H1 (cell line): ENCODE measurements at regions not wholly inside any gene's neighbourhood (a gene's known extent, or its start where the extent isn't known, plus 50 kb on each side); places are given as distances from the start of the nearest gene placed in this dataset.

Source experiments
- CTCF ChIA-PET: fragments of 300-600 bp; sonication (Branson Sonifier 250); formaldehyde crosslinking; loops from one replicate; lab custom pipeline; 2021; ENCODE audit not compliant: partially characterized antibody; lab: Charles Lee
- POLR2A ChIA-PET: fragments of 300-600 bp; sonication (Branson Sonifier 250); formaldehyde crosslinking; loops from one replicate; lab custom pipeline; 2021; ENCODE audit warnings: inconsistent platforms; ENCODE audit not compliant: partially characterized antibody; lab: Charles Lee
- DNase-seq, 2 experiments: peaks; one replicate each; pipeline versions ENCODE4 v3.0.0 to v3.0.0-alpha.2; 2010 to 2022; ENCODE audit warnings: low spot score in 2 of 2, low read depth in 1 of 2, mixed read lengths in 1 of 2
- FAIRE-seq: peaks from 2 replicates; lab custom pipeline; 2011; peaks lifted over from hg19 to GRCh38; lab: Jason Lieb, UNC
- H2AFZ ChIP-seq: 2 replicates; pipeline ENCODE4 v1.8.1; 2012; ENCODE audit warnings: low read length, inconsistent platforms
- H2AK5ac ChIP-seq: 2 replicates; pipeline ENCODE4 v1.6.1; 2013; ENCODE audit warnings: low read depth, low read length
- H2BK120ac ChIP-seq: replicated peaks from 2 replicates; pipeline ENCODE3; 2013; ENCODE audit warnings: low read depth, low read length, inconsistent platforms
- H2BK12ac ChIP-seq: 2 replicates; pipeline ENCODE4 v1.6.1; 2013; ENCODE audit warnings: low read depth, low read length
- H2BK15ac ChIP-seq: 2 replicates; pipeline ENCODE4 v1.6.1; 2013; ENCODE audit warnings: low read length
- H2BK20ac ChIP-seq: 2 replicates; pipeline ENCODE4 v1.6.1; 2013; ENCODE audit warnings: low read length
- H2BK5ac ChIP-seq: 2 replicates; pipeline ENCODE4 v1.6.1; 2013; ENCODE audit warnings: low read depth, low read length
- H3K14ac ChIP-seq: 2 replicates; pipeline ENCODE4 v1.6.1; 2013; ENCODE audit warnings: inconsistent platforms; ENCODE audit not compliant: insufficient read length
- H3K18ac ChIP-seq: 2 replicates; pipeline ENCODE4 v1.6.1; 2013; ENCODE audit warnings: low read length; ENCODE audit errors: extremely low read depth
- H3K23ac ChIP-seq: 2 replicates; pipeline ENCODE4 v1.6.1; 2013; ENCODE audit warnings: inconsistent platforms; ENCODE audit not compliant: insufficient read length
- H3K23me2 ChIP-seq: 2 replicates; pipeline ENCODE4 v1.6.1; 2013; ENCODE audit warnings: low read depth, low read length
- H3K27ac ChIP-seq: 2 replicates; pipeline ENCODE4 v1.6.1; 2011; ENCODE audit warnings: low read depth, low read length, inconsistent platforms
- H3K27me3 ChIP-seq, 4 experiments: replicated peaks in 1 of 4; 1 replicate in 1 of 4; 2 replicates in 3 of 4; pipeline versions ENCODE4 v1.6.1 to v1.8.1; 2011 to 2013; ENCODE audit warnings: low read length in 3 of 4, mild to moderate bottlenecking in 3 of 4, inconsistent platforms in 2 of 4, mixed read lengths in 2 of 4, moderate library complexity in 1 of 4; ENCODE audit not compliant: control insufficient read depth in 3 of 4, insufficient read depth in 3 of 4; ENCODE audit errors: extremely low read depth in 1 of 4
- H3K36me3 ChIP-seq, 4 experiments: 2 replicates each; pipeline versions ENCODE4 v1.6.1 to v1.8.1; 2011 to 2013; ENCODE audit warnings: mild to moderate bottlenecking in 4 of 4, low read length in 3 of 4, moderate library complexity in 2 of 4, control low read depth in 1 of 4, inconsistent platforms in 1 of 4; ENCODE audit not compliant: insufficient read depth in 4 of 4, control insufficient read depth in 2 of 4
- H3K4ac ChIP-seq: replicated peaks from 2 replicates; pipeline ENCODE3; 2013; ENCODE audit warnings: low read length, low read depth, mixed read lengths, inconsistent platforms; ENCODE audit not compliant: insufficient read length
- H3K4me1 ChIP-seq, 4 experiments: replicated peaks in 1 of 4; 1 replicate in 1 of 4; 2 replicates in 3 of 4; pipeline versions ENCODE4 v1.6.1 to v1.8.1; 2011 to 2013; ENCODE audit warnings: low read length in 3 of 4, inconsistent platforms in 2 of 4, mixed read lengths in 1 of 4; ENCODE audit not compliant: insufficient read depth in 4 of 4, control insufficient read depth in 3 of 4
- H3K4me2 ChIP-seq, 2 experiments: 2 replicates each; pipeline versions ENCODE4 v1.6.1 to v1.8.1; 2011 to 2013; ENCODE audit warnings: low read depth in 2 of 2, low read length in 2 of 2, control low read depth in 1 of 2, inconsistent platforms in 1 of 2, mild to moderate bottlenecking in 1 of 2; ENCODE audit not compliant: insufficient read depth in 1 of 2
- H3K4me3 ChIP-seq, 4 experiments: fragments of 200-600, 300-600 bp in 1 of 4; sonication (generic), shearing (Covaris generic), sonication (Bioruptor Twin) in 1 of 4; 2 replicates each; pipeline versions ENCODE4 v1.5.1 to v1.8.1; 2011 to 2016; ENCODE audit warnings: low read length in 4 of 4, low read depth in 3 of 4, control low read depth in 2 of 4, inconsistent platforms in 2 of 4, mild to moderate bottlenecking in 2 of 4, mixed read lengths in 1 of 4, moderate library complexity in 1 of 4; ENCODE audit not compliant: insufficient read depth in 2 of 4; ENCODE audit errors: extremely low read depth in 1 of 4
- H3K56ac ChIP-seq: replicated peaks from 2 replicates; pipeline ENCODE3; 2013; ENCODE audit warnings: low read depth, mild to moderate bottlenecking, mixed read lengths, low read length, inconsistent platforms; ENCODE audit not compliant: insufficient read length
- H3K79me1 ChIP-seq: 2 replicates; pipeline ENCODE4 v1.6.1; 2013; ENCODE audit warnings: low read depth, low read length, control low read depth
- H3K79me2 ChIP-seq, 2 experiments: 2 replicates each; pipeline versions ENCODE4 v1.6.1 to v1.8.1; 2012 to 2013; ENCODE audit warnings: low read length in 2 of 2, mild to moderate bottlenecking in 2 of 2, inconsistent platforms in 1 of 2; ENCODE audit not compliant: insufficient read depth in 2 of 2, control insufficient read depth in 1 of 2
- H3K9ac ChIP-seq, 4 experiments: replicated peaks in 1 of 4; 1 replicate in 1 of 4; 2 replicates in 3 of 4; pipeline versions ENCODE4 v1.6.1 to v1.8.1; 2011 to 2013; ENCODE audit warnings: low read depth in 3 of 4, low read length in 3 of 4, control low read depth in 2 of 4, mild to moderate bottlenecking in 2 of 4, moderate library complexity in 2 of 4, inconsistent platforms in 1 of 4; ENCODE audit errors: extremely low read depth in 1 of 4
- H3K9me3 ChIP-seq, 2 experiments: 2 replicates each; pipeline versions ENCODE4 v1.6.1 to v1.8.1; 2012 to 2013; ENCODE audit warnings: mild to moderate bottlenecking in 2 of 2, moderate library complexity in 2 of 2, control low read depth in 1 of 2, inconsistent platforms in 1 of 2, low read depth in 1 of 2, low read length in 1 of 2, mixed read lengths in 1 of 2; ENCODE audit not compliant: insufficient read depth in 2 of 2
- H4K20me1 ChIP-seq, 2 experiments: replicated peaks in 1 of 2; 2 replicates each; pipeline versions ENCODE3 to v1.8.1; 2011 to 2013; ENCODE audit warnings: inconsistent platforms in 2 of 2, low read length in 2 of 2, mild to moderate bottlenecking in 1 of 2; ENCODE audit not compliant: insufficient read depth in 2 of 2, control insufficient read depth in 1 of 2
- H4K5ac ChIP-seq: 2 replicates; pipeline ENCODE4 v1.6.1; 2013; ENCODE audit warnings: low read length, low read depth, mixed read lengths, inconsistent platforms; ENCODE audit not compliant: insufficient read length
- H4K8ac ChIP-seq: 2 replicates; pipeline ENCODE4 v1.8.0; 2013; ENCODE audit warnings: mild to moderate bottlenecking, moderate library complexity, low read length, inconsistent platforms; ENCODE audit not compliant: insufficient read depth; ENCODE audit errors: extremely low read depth
- H4K91ac ChIP-seq: replicated peaks from 2 replicates; pipeline ENCODE3; 2013; ENCODE audit warnings: low read length, mixed read lengths, inconsistent platforms; ENCODE audit not compliant: insufficient read length
- BCL11A ChIP-seq, 2 experiments: IDR thresholded peaks; one replicate each; pipeline ENCODE4 v1.6.1; 2011; ENCODE audit warnings: low read depth in 2 of 2, low read length in 2 of 2, mild to moderate bottlenecking in 2 of 2
- CEBPB ChIP-seq: IDR thresholded peaks from 2 replicates; pipeline ENCODE4 v1.6.1; 2012; ENCODE audit warnings: low read depth, low read length
- CHD1 ChIP-seq: IDR thresholded peaks from 2 replicates; pipeline ENCODE4 v1.6.1; 2012; ENCODE audit warnings: low read depth, low read length, improper control_type of control experiment
- CREB1 ChIP-seq: IDR thresholded peaks from 2 replicates; pipeline ENCODE4 v1.6.1; 2012; ENCODE audit warnings: inconsistent platforms
- CTBP2 ChIP-seq: IDR thresholded peaks from 2 replicates; pipeline ENCODE4 v1.7.0; 2011; ENCODE audit warnings: borderline replicate concordance, mild to moderate bottlenecking, moderate library complexity, mixed read lengths, low read length; ENCODE audit not compliant: insufficient read depth, insufficient read length
- EGR1 ChIP-seq: IDR thresholded peaks from 2 replicates; pipeline ENCODE4 v1.6.1; 2011; ENCODE audit warnings: low read depth, low read length, borderline replicate concordance
- GTF2F1 ChIP-seq: IDR thresholded peaks from 2 replicates; pipeline ENCODE4 v1.6.1; 2012; ENCODE audit warnings: low read depth, low read length, improper control_type of control experiment, borderline replicate concordance
- JUN ChIP-seq: IDR thresholded peaks from 2 replicates; pipeline ENCODE4 v1.6.1; 2011; ENCODE audit warnings: low read depth, mild to moderate bottlenecking, improper control_type of control experiment, low read length
- RBBP5 ChIP-seq: IDR thresholded peaks from 2 replicates; pipeline ENCODE4 v1.7.1; 2012; ENCODE audit warnings: low read depth, mild to moderate bottlenecking, inconsistent platforms, low read length, moderate library complexity, borderline replicate concordance
- SIN3A ChIP-seq, 2 experiments: IDR thresholded peaks in 1 of 2; conservative IDR thresholded peaks in 1 of 2; 2 replicates each; pipeline ENCODE4 v1.6.1; 2011 to 2012; ENCODE audit warnings: low read length in 2 of 2, improper control_type of control experiment in 1 of 2, low read depth in 1 of 2, mild to moderate bottlenecking in 1 of 2
- TBP ChIP-seq: IDR thresholded peaks from 2 replicates; pipeline ENCODE4 v1.6.1; 2011; ENCODE audit warnings: low read depth, low read length, improper control_type of control experiment
- TEAD4 ChIP-seq: IDR thresholded peaks from 2 replicates; pipeline ENCODE4 v1.6.1; 2012; ENCODE audit warnings: low read depth, low read length, inconsistent platforms, mixed read lengths
- YY1 ChIP-seq: IDR thresholded peaks from 2 replicates; pipeline ENCODE4 v1.6.1; 2011; ENCODE audit warnings: low read depth, mild to moderate bottlenecking, low read length
- WGBS, 2 experiments: shearing (Covaris generic) in 1 of 2; methylation state at CpG; one replicate each; pipeline versions ENCODE4 v1.1.6 to v1.1.7; 2013 to 2015; ENCODE audit warnings: low lambda C conversion rate in 2 of 2, mixed read lengths in 2 of 2, inconsistent platforms in 1 of 2, low coverage in 1 of 2, missing lambda C conversion rate in 1 of 2; ENCODE audit not compliant: insufficient replicate concordance in 2 of 2, insufficient coverage in 1 of 2, insufficient read length in 1 of 2; ENCODE audit errors: extremely low coverage in 1 of 2, missing lambda C conversion rate in 1 of 2; 5-methylcytosine and 5-hydroxymethylcytosine counted together

- no peak overlapping the region for H4K91ac ChIP-seq
- no peak overlapping the region for H3K4me3 ChIP-seq
- no peak overlapping the region for H2BK5ac ChIP-seq
- H4K5ac ChIP-seq: no peak overlapping the region
- no peak overlapping the region for H3K4ac ChIP-seq
- DNase-seq (no peak), FAIRE-seq (no peak)
- no peak overlapping the region for H2BK20ac ChIP-seq
- TF ChIP-seq TBP (no peak), GTF2F1 (no peak), EGR1 (no peak), YY1 (no peak), CEBPB (no peak), BCL11A (IDR thresholded peaks at IDR 0.05; ENCODE audit: low read depth in 2 of 2, low read length in 2 of 2) (no peak), CREB1 (no peak), CHD1 (no peak), SIN3A (conservative IDR thresholded peaks at IDR 0.05 in 1 of 2, IDR thresholded peaks at IDR 0.05 in 1 of 2; ENCODE audit: low read depth in 1 of 2, low read length in 2 of 2) (no peak), CTBP2 (no peak), TEAD4 (no peak), RBBP5 (no peak), JUN (no peak)
- no peak overlapping the region for H2BK120ac ChIP-seq
- POLR2A ChIA-PET: no interaction called here
- H3K4me2 ChIP-seq: no peak overlapping the region
- no peak overlapping the region for H3K9ac ChIP-seq
- H3K79me2 ChIP-seq: no peaks in the 10 kb centered on the region
- no peak overlapping the region for H2BK12ac ChIP-seq
- WGBS, 2 experiments: 90% methylated on average over 2 of the region's 2 CpGs; no CpG with 5 or more reads in 1 of the 2 experiments
- H3K56ac ChIP-seq: no peak overlapping the region
- H3K18ac ChIP-seq: no peak overlapping the region
- H3K14ac ChIP-seq: no peak overlapping the region
- no peaks in the 10 kb centered on the region for H3K79me1 ChIP-seq
- no peaks in the 10 kb centered on the region for H4K20me1 ChIP-seq
- no peaks in the 10 kb centered on the region for H3K36me3 ChIP-seq
- no peaks in the 10 kb centered on the region for H3K27me3 ChIP-seq
- no peak overlapping the region for H3K27ac ChIP-seq
- no peak overlapping the region for H4K8ac ChIP-seq
- H3K23me2 ChIP-seq: no peaks in the 10 kb centered on the region
- CTCF ChIA-PET: interaction anchor here (0.6 kb wide), 1 partner anchor 14 kb away, joined by 3 read pairs; no protein-coding TSS in a partner anchor
- no peak overlapping the region for H2AFZ ChIP-seq
- H2BK15ac ChIP-seq: no peak overlapping the region
- H3K4me1 ChIP-seq: no peaks in the 10 kb centered on the region
- no peak overlapping the region for H2AK5ac ChIP-seq
- H3K9me3 ChIP-seq: no peaks in the 10 kb centered on the region
- no peak overlapping the region for H3K23ac ChIP-seq
These were observed 184.4 kb downstream of the SLITRK5 start for GRCh38 chr13:87855553-87855952.
